Calu3 (cell line): ENCODE measurements at regions not wholly inside any gene's neighbourhood (a gene's known extent, or its start where the extent isn't known, plus 50 kb on each side); places are given as distances from the start of the nearest gene placed in this dataset.
"Not testable (repeated sequence)": the region's sequence is repeated elsewhere in the genome, so short reads cannot be mapped to it uniquely, and the experiment has no call there.

Experiments
- BruUV-seq: library from RNA; stranded (reverse); fragments of 400-500 nt; replicated peaks from 2 replicates; lab custom pipeline; 2021; lab: Mats Ljungman, UMichigan
- CTCF ChIA-PET: fragments of 300-600 bp; sonication (Branson Sonifier 250); formaldehyde crosslinking; loops from one replicate; lab custom pipeline; 2022; ENCODE audit warnings: antibody characterized with exemption; lab: Charles Lee
- DNase-seq: peaks from one replicate; pipeline ENCODE4 v3.0.0; 2022
- H3K27ac Mint-ChIP-seq: one replicate; pipeline ENCODE4 v1.8.0; 2022; ENCODE audit warnings: mixed read lengths; ENCODE audit not compliant: unreplicated experiment
- H3K27me3 Mint-ChIP-seq: one replicate; pipeline ENCODE4 v1.8.0; 2022; ENCODE audit warnings: mixed read lengths; ENCODE audit not compliant: unreplicated experiment
- H3K36me3 Mint-ChIP-seq: one replicate; pipeline ENCODE4 v1.8.0; 2022; ENCODE audit warnings: mild to moderate bottlenecking, moderate library complexity, mixed read lengths; ENCODE audit not compliant: insufficient read depth, unreplicated experiment
- H3K4me1 Mint-ChIP-seq: one replicate; pipeline ENCODE4 v1.8.0; 2022; ENCODE audit warnings: mild to moderate bottlenecking, low read depth, mixed read lengths; ENCODE audit not compliant: unreplicated experiment
- H3K4me3 Mint-ChIP-seq: one replicate; pipeline ENCODE4 v1.8.0; 2022; ENCODE audit warnings: mild to moderate bottlenecking, low read depth, moderate library complexity, mixed read lengths; ENCODE audit not compliant: unreplicated experiment
- H3K9me3 Mint-ChIP-seq: one replicate; pipeline ENCODE4 v1.8.0; 2022; ENCODE audit warnings: low read depth, mixed read lengths; ENCODE audit not compliant: unreplicated experiment
- intact Hi-C: fragments of 100-400 bp; cut with micrococcal nuclease; formaldehyde crosslinking; loops from one replicate; pipeline ENCODE4 v1.10.0; 2022; ENCODE audit not compliant: unreplicated experiment
- TF ChIP-seq, protein P1 (sequence below): fragments of 200-600 bp; IDR thresholded peaks from one replicate; pipeline ENCODE4 v1.8.0; 2022; ENCODE audit warnings: antibody characterized with exemption; ENCODE audit not compliant: unreplicated experiment

DNA sequence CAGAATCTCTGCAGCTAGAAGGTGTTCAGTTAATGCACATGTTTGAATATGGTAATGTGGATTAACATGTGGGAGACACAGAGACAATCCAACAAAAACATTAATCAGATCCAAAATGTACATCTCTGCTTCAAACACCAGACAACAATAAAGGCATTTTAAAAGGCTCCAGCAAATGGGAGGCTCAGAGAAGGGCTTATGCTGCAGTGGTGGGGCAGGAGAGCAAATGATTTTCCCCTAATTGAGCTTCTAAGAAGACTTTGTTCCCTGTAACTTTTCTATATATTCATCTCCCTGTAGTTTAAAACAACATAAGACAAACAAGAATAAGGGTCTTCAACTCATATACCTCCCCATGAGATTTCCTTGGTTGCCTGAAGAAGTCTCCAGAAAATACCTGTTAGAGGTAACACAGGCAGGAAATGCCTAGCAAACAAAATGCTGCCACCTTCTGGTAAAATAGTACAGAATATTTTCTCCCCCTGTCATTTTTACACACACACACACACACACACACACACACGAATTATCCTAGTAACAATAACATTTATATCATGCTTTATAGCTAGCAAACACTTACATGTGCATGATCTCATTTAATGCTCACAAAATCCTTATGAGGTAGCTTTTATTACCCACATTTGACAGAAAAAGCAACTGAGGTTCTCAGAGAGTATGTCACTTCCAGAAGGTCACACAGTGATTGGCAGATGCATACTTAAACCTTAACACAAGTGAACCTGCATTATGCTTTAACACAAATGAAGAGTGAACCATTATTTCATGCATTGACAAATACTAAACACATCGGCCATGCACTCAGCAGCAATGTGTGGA, 123.4 kb upstream of the MB21D2 start:
- no peak overlapping the region for H3K4me3 Mint-ChIP-seq
- no peaks in the 10 kb centered on the region for H3K36me3 Mint-ChIP-seq
- H3K9me3 Mint-ChIP-seq = no peaks in the 10 kb centered on the region
- TF ChIP-seq, protein P1, sequence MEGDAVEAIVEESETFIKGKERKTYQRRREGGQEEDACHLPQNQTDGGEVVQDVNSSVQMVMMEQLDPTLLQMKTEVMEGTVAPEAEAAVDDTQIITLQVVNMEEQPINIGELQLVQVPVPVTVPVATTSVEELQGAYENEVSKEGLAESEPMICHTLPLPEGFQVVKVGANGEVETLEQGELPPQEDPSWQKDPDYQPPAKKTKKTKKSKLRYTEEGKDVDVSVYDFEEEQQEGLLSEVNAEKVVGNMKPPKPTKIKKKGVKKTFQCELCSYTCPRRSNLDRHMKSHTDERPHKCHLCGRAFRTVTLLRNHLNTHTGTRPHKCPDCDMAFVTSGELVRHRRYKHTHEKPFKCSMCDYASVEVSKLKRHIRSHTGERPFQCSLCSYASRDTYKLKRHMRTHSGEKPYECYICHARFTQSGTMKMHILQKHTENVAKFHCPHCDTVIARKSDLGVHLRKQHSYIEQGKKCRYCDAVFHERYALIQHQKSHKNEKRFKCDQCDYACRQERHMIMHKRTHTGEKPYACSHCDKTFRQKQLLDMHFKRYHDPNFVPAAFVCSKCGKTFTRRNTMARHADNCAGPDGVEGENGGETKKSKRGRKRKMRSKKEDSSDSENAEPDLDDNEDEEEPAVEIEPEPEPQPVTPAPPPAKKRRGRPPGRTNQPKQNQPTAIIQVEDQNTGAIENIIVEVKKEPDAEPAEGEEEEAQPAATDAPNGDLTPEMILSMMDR = peak; percentile 33
- CTCF ChIA-PET = interaction anchor here (0.7 to 3.4 kb wide), 9 partner anchors 89 to 228 kb away, joined by 3 to 25 read pairs (median 4); partner anchors contain the start of genes MB21D2 and PLAAT1
- H3K27ac Mint-ChIP-seq = no peak overlapping the region
- DNase-seq = peak; percentile 30
- BruUV-seq = no TSS peak
- intact Hi-C loops = loop anchor here (1.0 to 10.0 kb wide), 6 partner anchors 88 to 576 kb away; partner anchors contain the start of gene MB21D2
- no peaks in the 10 kb centered on the region for H3K27me3 Mint-ChIP-seq
- H3K4me1 Mint-ChIP-seq = no peaks in the 10 kb centered on the region

DNA sequence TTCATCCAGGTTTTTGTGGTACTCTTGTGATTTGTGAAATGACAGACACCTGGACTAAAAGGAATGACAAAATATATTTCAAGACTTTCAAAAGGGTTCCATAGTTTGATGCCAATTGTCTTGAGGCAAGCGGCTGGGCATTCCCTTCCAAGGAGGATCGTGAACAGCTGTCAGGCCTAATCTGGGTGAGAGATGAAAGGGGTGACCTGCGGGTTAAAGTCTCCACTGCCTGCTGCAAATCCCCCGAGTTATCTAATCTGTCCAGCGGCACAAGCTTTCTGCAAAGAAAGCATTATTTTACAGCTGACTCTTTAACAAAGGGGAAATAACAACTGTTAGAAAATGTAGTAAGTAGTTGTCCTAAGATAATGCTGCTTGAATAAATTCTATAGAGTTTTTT, 128.7 kb upstream of the MB21D2 start:
- Mint-ChIP-seq H3K4me3 (no peak overlapping the region), H3K27ac (no peak overlapping the region), H3K9me3 (no peaks in the 10 kb centered on the region), H3K27me3 (peaks cover 6% of the 10 kb centered on the region), H3K4me1 (no peaks in the 10 kb centered on the region), H3K36me3 (no peaks in the 10 kb centered on the region)
- intact Hi-C loops = loop anchor here (2.0 to 10.0 kb wide), 2 partner anchors 84 to 582 kb away; no protein-coding TSS in a partner anchor
- no peak for DNase-seq
- CTCF ChIA-PET = no interaction called here
- TF ChIP-seq, protein P1 = no peak
- no TSS peak for BruUV-seq

DNA sequence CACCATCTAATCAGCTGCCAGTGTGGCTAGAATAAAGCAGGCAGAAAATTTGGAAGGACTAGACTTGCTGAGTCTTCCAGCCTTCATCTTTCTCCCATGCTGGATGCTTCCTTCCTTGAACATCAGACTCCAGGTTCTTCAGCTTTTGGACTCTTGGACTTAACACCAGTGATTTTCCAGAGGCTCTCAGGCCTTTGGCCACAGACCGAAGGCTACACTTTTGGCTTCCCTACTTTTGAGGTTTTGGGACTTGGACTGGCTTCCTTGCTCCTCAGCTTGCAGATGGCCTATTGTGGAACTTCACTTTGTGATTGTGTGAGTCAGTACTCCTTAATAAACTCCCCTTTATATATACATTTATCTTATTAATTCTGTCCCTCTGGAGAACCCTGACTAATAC, 129.8 kb upstream of the MB21D2 start:
- H3K36me3 Mint-ChIP-seq, H3K4me1 Mint-ChIP-seq, H3K9me3 Mint-ChIP-seq, BruUV-seq, CTCF ChIA-PET, H3K4me3 Mint-ChIP-seq, DNase-seq, H3K27ac Mint-ChIP-seq: not testable (repeated sequence)
- H3K27me3 Mint-ChIP-seq = peaks cover 12% of the 10 kb centered on the region
- intact Hi-C loops = loop anchor here (2.0 to 10.0 kb wide), 2 partner anchors 83 to 583 kb away; no protein-coding TSS in a partner anchor

DNA sequence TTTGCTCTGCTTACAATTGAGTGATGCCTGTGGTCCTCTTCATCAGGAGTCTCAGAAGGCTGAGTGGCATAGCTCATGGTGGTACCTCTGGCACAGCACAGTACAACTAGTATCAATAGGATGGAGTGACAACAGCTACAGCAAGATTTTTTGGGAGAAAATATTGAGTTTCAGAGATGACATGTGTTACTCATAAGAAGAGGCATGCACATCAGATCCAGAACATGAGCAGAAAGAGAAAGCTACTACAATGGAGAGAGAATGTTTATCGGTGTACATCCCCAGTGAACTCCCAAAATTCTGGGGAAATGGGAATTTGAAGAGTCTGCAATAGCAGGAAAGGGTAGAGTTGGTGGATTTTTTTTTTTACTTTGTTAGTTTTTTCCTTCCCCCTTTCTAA, 130.5 kb upstream of the MB21D2 start:
- BruUV-seq = no TSS peak
- CTCF ChIA-PET = interaction anchor here (0.7 kb wide), 1 partner anchor 33 kb away, joined by 3 read pairs; no protein-coding TSS in a partner anchor
- peaks cover 12% of the 10 kb centered on the region for H3K27me3 Mint-ChIP-seq
- no peak overlapping the region for H3K27ac Mint-ChIP-seq
- intact Hi-C loops = loop anchor here (10.0 kb wide), 1 partner anchor 583 kb away; no protein-coding TSS in a partner anchor
- DNase-seq = no peak
- no peak overlapping the region for H3K4me3 Mint-ChIP-seq
- TF ChIP-seq, protein P1 = no peak
- H3K4me1 Mint-ChIP-seq = no peaks in the 10 kb centered on the region
- H3K36me3 Mint-ChIP-seq = no peaks in the 10 kb centered on the region
- no peaks in the 10 kb centered on the region for H3K9me3 Mint-ChIP-seq
